OCI-LY7 (cell line): ENCODE measurements at regions not wholly inside any gene's neighbourhood (a gene's known extent, or its start where the extent isn't known, plus 50 kb on each side); places are given as distances from the start of the nearest gene placed in this dataset.

Experiments
- EZH2phosphoT487 ChIP-seq: fragments of 200-600 bp; sonication (generic); IDR thresholded peaks from 2 replicates; pipeline ENCODE4 v1.6.1; 2018; ENCODE audit warnings: low read depth, borderline replicate concordance, mild to moderate bottlenecking, mixed run types, antibody characterized with exemption, low read length, moderate library complexity, mixed read lengths
- TF ChIP-seq, protein P1 (sequence below): fragments of 200-600 bp; sonication (generic); conservative IDR thresholded peaks from 2 replicates; pipeline ENCODE4 v1.5.1; 2014; ENCODE audit warnings: mild to moderate bottlenecking, antibody characterized with exemption, low read length, moderate library complexity, mixed read lengths

DNA sequence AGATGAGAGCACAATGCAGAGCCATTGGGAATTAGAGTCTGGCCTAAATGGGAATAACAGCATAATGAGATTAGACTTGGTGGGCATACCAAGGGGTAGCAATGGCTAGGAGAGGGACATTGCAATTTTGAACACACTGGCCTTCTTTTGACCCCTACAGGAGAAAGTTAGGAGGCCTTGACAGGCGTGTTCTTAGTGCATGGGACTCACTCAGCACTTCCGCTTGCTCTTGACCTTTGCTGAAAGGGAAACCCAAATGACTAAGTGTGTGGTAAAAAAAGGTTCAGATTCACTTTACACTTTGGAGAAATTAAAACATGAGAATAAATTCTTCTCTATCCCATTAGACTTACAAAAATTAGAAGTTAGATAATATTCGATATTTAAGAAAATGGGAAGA is 317.4 kb downstream of the DIPK2A start:
- TF ChIP-seq, protein P1, sequence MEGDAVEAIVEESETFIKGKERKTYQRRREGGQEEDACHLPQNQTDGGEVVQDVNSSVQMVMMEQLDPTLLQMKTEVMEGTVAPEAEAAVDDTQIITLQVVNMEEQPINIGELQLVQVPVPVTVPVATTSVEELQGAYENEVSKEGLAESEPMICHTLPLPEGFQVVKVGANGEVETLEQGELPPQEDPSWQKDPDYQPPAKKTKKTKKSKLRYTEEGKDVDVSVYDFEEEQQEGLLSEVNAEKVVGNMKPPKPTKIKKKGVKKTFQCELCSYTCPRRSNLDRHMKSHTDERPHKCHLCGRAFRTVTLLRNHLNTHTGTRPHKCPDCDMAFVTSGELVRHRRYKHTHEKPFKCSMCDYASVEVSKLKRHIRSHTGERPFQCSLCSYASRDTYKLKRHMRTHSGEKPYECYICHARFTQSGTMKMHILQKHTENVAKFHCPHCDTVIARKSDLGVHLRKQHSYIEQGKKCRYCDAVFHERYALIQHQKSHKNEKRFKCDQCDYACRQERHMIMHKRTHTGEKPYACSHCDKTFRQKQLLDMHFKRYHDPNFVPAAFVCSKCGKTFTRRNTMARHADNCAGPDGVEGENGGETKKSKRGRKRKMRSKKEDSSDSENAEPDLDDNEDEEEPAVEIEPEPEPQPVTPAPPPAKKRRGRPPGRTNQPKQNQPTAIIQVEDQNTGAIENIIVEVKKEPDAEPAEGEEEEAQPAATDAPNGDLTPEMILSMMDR: no peak
- no peak for TF ChIP-seq EZH2phosphoT487
